ENCODE measurements at regions not wholly inside any gene's neighbourhood (a gene's known extent, or its start where the extent isn't known, plus 50 kb on each side); places are given as distances from the start of the nearest gene placed in this dataset.

GRCh38 chr10:4196771-4197390 lies 411.9 kb upstream of the KLF6 start:
- TF ChIP-seq CTCF (IDR thresholded peaks at IDR 0.05; ENCODE audit: insufficient read depth, low read length): no peak
- TF ChIP-seq POLR2AphosphoS5 (IDR thresholded peaks at IDR 0.05; ENCODE audit: low read depth): no peak
